Tibial nerve (tissue), 4 donors: ENCODE measurements at regions not wholly inside any gene's neighbourhood (a gene's known extent, or its start where the extent isn't known, plus 50 kb on each side); places are given as distances from the start of the nearest gene placed in this dataset.

Experiments
- EP300 ChIP-seq, 2 donors: sonication (generic); formaldehyde crosslinking; IDR thresholded peaks; one replicate each; pipeline ENCODE4 v1.6.1; 2017; ENCODE audit warnings: antibody characterized with exemption in 2 of 2, mild to moderate bottlenecking in 1 of 2
- TF ChIP-seq, protein P1 (sequence below), 5 experiments: fragments of 200-600 bp in 3 of 5; fragments of 450-650 bp in 2 of 5; sonication (generic) in 3 of 5; IDR thresholded peaks; one replicate each; pipeline ENCODE4 v1.5.1; 2016 to 2019; ENCODE audit warnings: antibody characterized with exemption in 5 of 5, mild to moderate bottlenecking in 3 of 5, moderate library complexity in 2 of 5

- TF ChIP-seq, protein P1, sequence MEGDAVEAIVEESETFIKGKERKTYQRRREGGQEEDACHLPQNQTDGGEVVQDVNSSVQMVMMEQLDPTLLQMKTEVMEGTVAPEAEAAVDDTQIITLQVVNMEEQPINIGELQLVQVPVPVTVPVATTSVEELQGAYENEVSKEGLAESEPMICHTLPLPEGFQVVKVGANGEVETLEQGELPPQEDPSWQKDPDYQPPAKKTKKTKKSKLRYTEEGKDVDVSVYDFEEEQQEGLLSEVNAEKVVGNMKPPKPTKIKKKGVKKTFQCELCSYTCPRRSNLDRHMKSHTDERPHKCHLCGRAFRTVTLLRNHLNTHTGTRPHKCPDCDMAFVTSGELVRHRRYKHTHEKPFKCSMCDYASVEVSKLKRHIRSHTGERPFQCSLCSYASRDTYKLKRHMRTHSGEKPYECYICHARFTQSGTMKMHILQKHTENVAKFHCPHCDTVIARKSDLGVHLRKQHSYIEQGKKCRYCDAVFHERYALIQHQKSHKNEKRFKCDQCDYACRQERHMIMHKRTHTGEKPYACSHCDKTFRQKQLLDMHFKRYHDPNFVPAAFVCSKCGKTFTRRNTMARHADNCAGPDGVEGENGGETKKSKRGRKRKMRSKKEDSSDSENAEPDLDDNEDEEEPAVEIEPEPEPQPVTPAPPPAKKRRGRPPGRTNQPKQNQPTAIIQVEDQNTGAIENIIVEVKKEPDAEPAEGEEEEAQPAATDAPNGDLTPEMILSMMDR (IDR thresholded peaks at IDR 0.05): no peak
- TF ChIP-seq EP300 (IDR thresholded peaks at IDR 0.05): no peak
These were observed 102.7 kb upstream of the SPRY4 start for GRCh38 chr5:142427529-142427928.
